ENCODE measurements at regions not wholly inside any gene's neighbourhood (a gene's known extent, or its start where the extent isn't known, plus 50 kb on each side); places are given as distances from the start of the nearest gene placed in this dataset.

DNA sequence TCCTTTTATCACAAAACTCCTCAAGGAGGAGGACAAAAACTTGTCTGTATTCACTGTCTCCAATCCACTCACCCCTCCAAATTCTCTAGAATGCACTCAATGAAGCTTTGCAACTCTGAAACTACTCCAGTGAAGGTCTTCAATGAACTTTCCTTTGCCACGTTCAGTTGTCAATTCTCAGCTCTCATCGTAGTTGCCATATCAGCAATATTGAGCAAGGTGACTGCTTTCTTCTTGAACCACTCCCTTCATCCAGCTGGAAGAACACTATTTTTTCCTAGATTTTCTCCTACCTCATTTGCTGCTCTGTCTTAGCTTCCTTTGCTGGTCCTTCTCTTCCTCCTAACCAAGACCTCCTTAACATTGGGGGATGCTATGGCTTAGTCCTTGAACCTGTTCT lies 191.8 kb downstream of the KDR start:
- TF ChIP-seq, protein P1, sequence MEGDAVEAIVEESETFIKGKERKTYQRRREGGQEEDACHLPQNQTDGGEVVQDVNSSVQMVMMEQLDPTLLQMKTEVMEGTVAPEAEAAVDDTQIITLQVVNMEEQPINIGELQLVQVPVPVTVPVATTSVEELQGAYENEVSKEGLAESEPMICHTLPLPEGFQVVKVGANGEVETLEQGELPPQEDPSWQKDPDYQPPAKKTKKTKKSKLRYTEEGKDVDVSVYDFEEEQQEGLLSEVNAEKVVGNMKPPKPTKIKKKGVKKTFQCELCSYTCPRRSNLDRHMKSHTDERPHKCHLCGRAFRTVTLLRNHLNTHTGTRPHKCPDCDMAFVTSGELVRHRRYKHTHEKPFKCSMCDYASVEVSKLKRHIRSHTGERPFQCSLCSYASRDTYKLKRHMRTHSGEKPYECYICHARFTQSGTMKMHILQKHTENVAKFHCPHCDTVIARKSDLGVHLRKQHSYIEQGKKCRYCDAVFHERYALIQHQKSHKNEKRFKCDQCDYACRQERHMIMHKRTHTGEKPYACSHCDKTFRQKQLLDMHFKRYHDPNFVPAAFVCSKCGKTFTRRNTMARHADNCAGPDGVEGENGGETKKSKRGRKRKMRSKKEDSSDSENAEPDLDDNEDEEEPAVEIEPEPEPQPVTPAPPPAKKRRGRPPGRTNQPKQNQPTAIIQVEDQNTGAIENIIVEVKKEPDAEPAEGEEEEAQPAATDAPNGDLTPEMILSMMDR (conservative IDR thresholded peaks at IDR 0.05): no peak
- no peak for TF ChIP-seq EZH2 (IDR thresholded peaks at IDR 0.05; ENCODE audit: low read depth)

All from PC-9 (cell line).